GM18511 (cell line): ENCODE measurements at regions not wholly inside any gene's neighbourhood (a gene's known extent, or its start where the extent isn't known, plus 50 kb on each side); places are given as distances from the start of the nearest gene placed in this dataset.
"Not testable (repeated sequence)": the region's sequence is repeated elsewhere in the genome, so short reads cannot be mapped to it uniquely, and the experiment has no call there.

Source experiments
- ATAC-seq: cut with Tn5 transposase; IDR thresholded peaks from one replicate; pipeline ENCODE4 v1.9.1; 2021; ENCODE audit warnings: mild to moderate bottlenecking, moderate library complexity; ENCODE audit not compliant: unreplicated experiment

GRCh38 chr17:21514567-21514966, 138.4 kb downstream of the KCNJ12 start:
- ATAC-seq = not testable (repeated sequence)

DNA sequence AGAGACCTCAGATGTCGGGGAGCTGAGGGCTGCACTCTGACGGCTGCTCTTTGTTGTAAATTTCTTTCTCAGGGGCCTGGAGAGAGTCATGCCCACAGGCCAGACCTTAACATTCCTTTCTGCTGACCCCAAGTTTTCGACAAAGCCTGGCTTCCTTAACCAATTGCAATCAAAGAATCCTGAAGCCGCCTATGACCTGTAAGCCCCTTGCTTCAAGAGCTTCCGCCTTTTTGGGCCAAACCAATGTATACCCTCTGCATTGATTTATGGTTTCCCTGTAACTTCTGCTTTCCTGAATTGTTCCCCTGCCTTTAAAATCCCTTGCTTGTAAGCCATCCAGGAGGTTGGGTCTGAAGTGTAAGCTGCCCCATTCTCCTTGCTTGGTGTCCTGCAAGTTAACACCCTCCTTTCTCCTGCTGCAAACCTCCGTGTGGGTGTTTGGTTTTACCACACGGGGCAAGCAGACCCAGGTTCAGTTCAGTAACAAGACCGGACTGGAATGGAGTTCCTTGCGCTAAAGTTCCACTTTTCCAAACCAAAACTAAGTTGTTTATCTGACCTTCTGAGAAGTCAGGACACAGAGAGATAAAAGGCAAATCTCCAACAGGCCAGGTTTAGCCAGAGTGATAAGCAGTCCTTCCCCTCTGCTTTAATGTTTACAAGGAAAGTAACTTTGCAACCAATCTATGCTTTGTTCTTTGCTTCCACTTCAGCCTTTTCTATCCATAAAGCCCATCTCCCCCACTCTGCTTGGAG, 141.6 kb downstream of the KCNJ12 start:
- ATAC-seq = no peak

DNA sequence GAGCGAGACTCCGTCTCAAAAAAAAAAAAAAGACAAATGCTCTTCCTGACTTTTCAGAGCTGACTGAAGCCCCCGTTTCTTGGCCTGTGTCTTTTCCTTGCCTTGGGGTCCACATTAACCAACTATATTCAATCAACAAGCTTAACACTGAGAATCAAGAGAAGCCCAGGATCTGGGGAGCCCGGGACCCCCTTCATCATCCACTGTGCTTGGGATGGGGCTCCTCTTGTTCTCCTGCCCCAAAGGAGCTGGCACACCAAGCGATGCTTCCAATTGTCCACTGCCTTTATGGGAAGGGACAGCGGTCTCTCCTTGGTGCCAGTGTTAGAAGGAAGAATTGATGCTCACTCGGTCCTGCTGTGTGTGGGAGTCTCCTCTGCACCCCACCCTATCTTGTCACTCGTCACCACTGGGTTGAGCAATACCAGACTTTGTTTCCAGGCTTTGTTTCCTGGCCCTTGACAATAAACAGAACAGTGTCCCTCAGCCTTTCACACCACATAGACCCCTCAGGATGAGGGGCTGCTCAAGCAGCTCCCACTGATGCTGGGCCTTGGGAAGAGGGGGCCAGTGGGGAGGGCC, 146.7 kb downstream of the KCNJ12 start:
- ATAC-seq = no peak

DNA sequence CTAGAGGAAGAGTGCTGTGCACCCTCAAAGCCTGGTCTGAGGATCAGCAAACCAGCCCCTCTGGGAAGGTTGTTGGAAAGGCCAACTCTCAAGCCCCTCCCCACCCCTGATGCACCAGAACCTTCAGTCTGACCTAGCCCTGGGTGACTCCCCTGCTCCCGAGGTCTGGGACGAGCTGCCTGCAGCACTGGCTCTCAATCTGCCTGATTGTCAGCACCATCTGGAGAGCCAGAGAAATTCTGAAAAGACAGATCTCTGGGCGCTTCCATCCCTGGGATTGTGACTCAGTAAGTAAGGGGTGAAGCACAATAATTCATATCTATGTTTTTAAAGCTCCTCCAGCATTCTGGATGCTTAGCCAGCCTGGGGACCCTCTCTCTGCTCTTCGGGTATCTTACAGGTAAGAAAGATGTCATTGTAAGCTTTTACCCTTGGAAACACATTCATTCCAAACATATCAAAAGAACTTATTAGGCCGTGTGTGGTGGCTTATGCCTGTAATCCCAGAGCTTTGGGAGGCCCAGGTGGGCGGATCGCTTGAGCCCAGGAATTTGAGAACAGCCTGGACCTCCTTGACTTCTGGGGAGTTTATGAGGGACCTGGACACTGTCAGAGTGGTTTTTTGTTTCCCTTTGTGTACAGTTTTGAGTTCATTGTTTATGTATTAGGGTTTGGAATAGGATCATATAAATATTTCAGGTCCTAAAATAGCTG, 147.5 kb downstream of the KCNJ12 start:
- no peak for ATAC-seq

DNA sequence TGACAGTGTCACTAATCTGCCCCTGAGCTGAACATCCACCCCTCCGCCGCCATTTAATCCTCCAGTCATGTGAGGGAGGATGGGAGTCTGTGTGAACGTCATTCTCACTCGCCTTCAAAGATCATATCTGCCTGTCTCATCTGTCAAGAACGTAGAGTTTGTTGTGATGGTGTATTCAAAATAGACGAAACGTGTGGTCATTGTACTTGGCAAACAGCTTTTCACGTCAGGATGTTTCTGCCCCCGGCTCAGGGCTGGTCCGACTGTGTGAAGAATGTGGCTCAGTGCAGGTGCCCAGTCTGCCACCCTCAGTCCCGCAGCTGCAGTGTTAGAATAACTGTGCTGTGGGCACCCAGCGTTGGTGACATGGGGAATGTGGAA, 148.0 kb downstream of the KCNJ12 start:
- no peak for ATAC-seq

GRCh38 chr17:21525464-21526130, 149.4 kb downstream of the KCNJ12 start:
- no peak for ATAC-seq

DNA sequence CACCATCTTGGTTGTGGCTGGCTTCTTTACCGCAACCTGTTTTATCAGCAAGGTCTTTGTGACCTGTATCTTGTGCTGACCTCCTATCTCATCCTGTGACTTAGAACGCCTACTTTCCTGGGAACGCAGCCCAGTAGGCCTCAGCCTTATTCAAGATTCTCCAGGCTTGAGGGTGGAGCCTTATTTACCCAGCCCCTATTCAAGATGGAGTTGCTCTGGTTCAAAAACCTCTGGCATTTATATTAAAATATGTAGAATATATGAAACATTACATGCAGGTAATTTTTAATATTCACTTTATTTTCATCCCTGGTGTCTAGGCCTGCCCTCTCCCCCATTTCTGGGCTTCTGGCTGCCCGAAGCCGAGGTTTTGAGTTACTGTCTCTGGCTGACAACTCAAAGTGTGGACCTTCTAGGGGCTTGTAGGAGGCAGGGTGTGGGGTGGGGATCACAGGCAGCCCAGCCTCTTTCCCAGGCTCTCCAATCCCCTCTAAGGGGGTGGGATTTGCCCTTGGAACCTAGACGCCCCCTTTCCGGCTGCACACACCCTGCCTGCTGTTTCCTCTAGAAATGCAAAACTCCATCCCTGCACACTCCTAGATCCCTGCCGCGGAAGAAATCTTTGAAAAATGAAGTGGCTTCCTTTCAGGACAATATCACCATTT, 152.0 kb downstream of the KCNJ12 start:
- ATAC-seq = no peak

GRCh38 chr17:21530311-21530710, 154.2 kb downstream of the KCNJ12 start:
- ATAC-seq = no peak

GRCh38 chr17:21530841-21531240, 154.7 kb downstream of the KCNJ12 start:
- ATAC-seq = no peak

GRCh38 chr17:21532763-21533385, 156.7 kb downstream of the KCNJ12 start:
- no peak for ATAC-seq

DNA sequence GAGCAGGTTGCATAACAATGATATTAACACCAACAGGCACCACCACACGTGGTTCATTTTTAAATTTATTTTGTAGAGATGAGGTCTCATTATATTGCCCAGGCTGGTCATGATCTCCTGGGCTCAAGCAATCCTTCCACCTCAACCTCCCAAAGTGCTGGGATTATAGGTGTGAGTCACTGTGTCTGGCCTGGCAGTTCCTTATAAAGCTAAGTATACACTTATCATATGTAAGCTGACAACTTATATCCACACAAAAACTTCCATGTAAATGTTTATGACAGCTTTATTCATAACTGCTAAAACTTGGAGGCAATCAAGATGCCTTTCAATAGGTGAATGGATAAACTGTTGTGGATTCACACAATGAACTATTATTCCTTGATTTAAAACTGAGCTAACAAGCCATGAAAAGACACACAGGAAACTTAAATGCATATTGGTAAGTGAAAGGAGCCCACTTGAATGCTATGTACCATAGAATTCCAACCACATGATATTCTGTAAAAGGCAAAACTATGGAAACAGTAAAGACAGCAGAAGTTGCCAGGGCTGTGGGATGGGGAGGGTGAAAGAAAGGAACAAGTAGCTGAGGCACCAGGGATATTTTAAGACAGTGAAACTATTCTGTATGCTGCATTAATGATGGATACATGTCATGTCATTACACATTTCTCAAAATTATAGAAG, 156.5 kb upstream of the KCNJ18 start:
- no peak for ATAC-seq

- no peak for ATAC-seq
These were observed 155.0 kb upstream of the KCNJ18 start for GRCh38 chr17:21537302-21537701.

DNA sequence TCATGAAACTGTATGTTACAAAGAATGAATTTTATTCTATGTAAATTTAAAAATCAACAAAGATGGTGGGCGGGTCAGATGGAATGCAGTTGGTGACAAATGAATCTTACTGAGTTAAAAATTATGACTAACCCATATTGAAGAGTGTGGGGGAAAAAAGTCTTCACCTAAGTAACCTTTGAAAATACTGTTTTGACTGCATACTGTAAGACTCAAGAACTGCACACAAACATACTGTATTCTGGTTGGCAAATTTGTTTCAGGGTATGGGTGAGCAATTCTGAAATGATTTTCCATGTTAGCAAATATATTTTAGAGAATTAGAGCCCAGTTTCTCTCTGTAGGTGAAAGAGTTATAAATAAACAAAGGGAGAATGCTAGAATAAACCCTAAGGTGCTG, 153.7 kb upstream of the KCNJ18 start:
- no peak for ATAC-seq

DNA sequence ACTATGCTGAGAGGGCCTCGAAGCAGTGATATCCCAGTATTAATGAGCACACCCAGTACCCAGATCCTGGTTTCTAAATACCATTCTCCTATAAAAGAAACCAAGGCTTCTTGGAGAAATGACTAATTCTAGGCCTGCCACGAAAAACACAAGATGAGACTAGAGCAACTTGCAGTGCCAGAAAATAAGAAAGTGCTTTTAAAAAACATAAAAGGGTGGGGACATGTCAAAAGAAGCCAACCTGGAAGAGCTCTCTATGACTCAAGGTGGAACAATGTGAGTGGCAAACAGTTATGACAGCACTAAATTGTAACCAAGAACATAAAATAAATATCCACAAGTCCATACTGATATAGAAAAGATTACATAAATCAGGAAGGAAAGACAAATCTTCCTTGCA, 153.2 kb upstream of the KCNJ18 start:
- no peak for ATAC-seq

DNA sequence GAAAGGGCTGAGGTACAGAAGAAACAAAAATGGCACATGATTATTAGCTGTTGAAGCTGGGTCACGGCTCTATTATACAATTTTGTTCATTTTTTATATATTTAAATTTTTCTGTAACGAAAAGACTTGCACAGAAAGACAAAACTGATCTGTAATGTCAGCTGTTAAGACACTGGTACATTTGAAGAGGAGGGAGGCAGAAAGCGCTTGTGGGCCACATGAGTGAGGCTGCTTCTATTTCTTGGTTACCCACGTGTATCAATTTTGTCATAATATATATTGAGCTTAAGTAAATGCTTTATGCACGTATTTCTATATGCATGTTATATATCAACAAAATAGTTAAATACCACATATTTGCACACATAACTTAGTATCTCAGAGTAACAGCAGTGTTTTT, 151.8 kb upstream of the KCNJ18 start:
- ATAC-seq = no peak

- no peak for ATAC-seq
These were observed 150.3 kb upstream of the KCNJ18 start for GRCh38 chr17:21542070-21542469.

DNA sequence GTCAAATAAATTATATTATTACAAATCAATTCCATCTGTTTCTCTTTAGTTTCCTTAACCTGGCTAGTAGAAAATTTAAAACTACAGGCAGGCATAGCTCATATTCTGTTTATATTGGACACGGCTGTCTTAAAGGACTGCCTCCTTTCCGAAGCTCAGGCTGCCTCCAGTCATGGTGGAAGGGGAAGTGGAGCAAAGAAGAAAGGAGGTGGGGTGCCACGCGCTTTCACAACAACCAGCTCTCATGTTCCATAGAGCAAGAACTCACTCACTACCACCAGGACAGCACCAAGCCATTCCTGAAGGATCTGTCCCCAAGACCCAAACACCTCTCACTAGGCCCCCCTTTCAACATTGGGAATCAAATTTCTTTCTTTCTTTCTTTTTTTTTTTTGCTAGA, 149.3 kb upstream of the KCNJ18 start:
- no peak for ATAC-seq

GRCh38 chr17:21545064-21545463, 147.3 kb upstream of the KCNJ18 start:
- no peak for ATAC-seq

DNA sequence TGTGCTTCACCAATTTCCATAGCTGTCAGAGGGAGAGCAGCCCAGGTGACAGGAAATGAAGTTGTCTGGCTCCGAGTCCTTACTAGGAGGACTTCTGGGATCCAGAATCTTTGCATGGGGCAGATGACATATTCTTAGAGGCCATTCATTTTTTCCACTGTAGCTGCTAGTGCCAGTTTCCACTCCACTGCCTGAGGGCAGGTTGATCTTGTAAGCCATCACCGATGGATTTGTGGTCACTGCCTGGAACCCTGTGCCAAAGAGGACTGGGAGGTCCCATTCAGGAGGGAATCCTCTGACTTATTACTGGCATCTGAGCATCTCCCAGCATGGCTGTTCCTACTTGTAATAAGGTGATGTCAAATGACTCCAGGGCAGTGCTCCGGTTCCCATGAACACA, 144.1 kb upstream of the KCNJ18 start:
- ATAC-seq = no peak

GRCh38 chr17:21549107-21549687, 143.1 kb upstream of the KCNJ18 start:
- no peak for ATAC-seq
